Skeletal muscle tissue (tissue), 3 donors: ENCODE measurements at regions not wholly inside any gene's neighbourhood (a gene's known extent, or its start where the extent isn't known, plus 50 kb on each side); places are given as distances from the start of the nearest gene placed in this dataset.
A peak's percentile ranks its signal among the peaks of the same experiment; 100 is the strongest.

Source experiments
- H3K27ac ChIP-seq: one replicate; pipeline ENCODE4 v1.7.0; 2013; ENCODE audit warnings: mild to moderate bottlenecking, low read depth, low read length, inconsistent platforms
- H3K27me3 ChIP-seq, 3 donors: one replicate each; pipeline ENCODE4 v1.7.0; 2013; ENCODE audit warnings: low read length in 3 of 3; ENCODE audit not compliant: control insufficient read depth in 3 of 3, insufficient read depth in 3 of 3
- H3K36me3 ChIP-seq, 3 donors: one replicate each; pipeline ENCODE4 v1.7.0; 2013; ENCODE audit warnings: low read length in 3 of 3; ENCODE audit not compliant: control insufficient read depth in 3 of 3, insufficient read depth in 3 of 3
- H3K4me1 ChIP-seq, 3 donors: one replicate each; pipeline ENCODE4 v1.7.0; 2013; ENCODE audit warnings: low read length in 3 of 3, mild to moderate bottlenecking in 3 of 3; ENCODE audit not compliant: control insufficient read depth in 3 of 3, insufficient read depth in 3 of 3
- H3K4me3 ChIP-seq, 3 donors: one replicate each; pipeline ENCODE4 v1.7.0; 2013; ENCODE audit warnings: low read length in 3 of 3
- H3K9ac ChIP-seq, 3 donors: one replicate each; pipeline ENCODE4 v1.7.0; 2013; ENCODE audit warnings: low read length in 3 of 3, mild to moderate bottlenecking in 3 of 3, moderate library complexity in 2 of 3, low read depth in 1 of 3
- H3K9me3 ChIP-seq, 3 donors: one replicate each; pipeline ENCODE4 v1.7.0; 2013; ENCODE audit warnings: low read length in 3 of 3; ENCODE audit not compliant: control insufficient read depth in 3 of 3
- donor health status: Osteomylitis.

GRCh38 chr4:45353161-45353560 is 626.8 kb upstream of the GNPDA2 start:
- no peaks in the 10 kb centered on the region for H3K4me1 ChIP-seq
- H3K4me3 ChIP-seq: no peak overlapping the region
- no peak overlapping the region for H3K27ac ChIP-seq
- no peaks in the 10 kb centered on the region for H3K9me3 ChIP-seq
- no peaks in the 10 kb centered on the region for H3K27me3 ChIP-seq
- no peak overlapping the region for H3K9ac ChIP-seq
- H3K36me3 ChIP-seq: no peaks in the 10 kb centered on the region

GRCh38 chr4:45350438-45350837 is 624.1 kb upstream of the GNPDA2 start:
- Histone ChIP-seq H3K9me3 (no peaks in the 10 kb centered on the region), H3K9ac (peak overlapping the region in 1 of 3 donors; percentile 24), H3K27me3 (no peaks in the 10 kb centered on the region), H3K27ac (no peak overlapping the region), H3K36me3 (no peaks in the 10 kb centered on the region), H3K4me1 (no peaks in the 10 kb centered on the region), H3K4me3 (peak overlapping the region in 2 of 3 donors; percentile 23 to 48)

GRCh38 chr4:45349859-45350258 is 623.5 kb upstream of the GNPDA2 start:
- H3K4me3 ChIP-seq: no peak overlapping the region
- H3K27me3 ChIP-seq: no peaks in the 10 kb centered on the region
- no peak overlapping the region for H3K9ac ChIP-seq
- no peak overlapping the region for H3K27ac ChIP-seq
- no peaks in the 10 kb centered on the region for H3K9me3 ChIP-seq
- no peaks in the 10 kb centered on the region for H3K36me3 ChIP-seq
- no peaks in the 10 kb centered on the region for H3K4me1 ChIP-seq

GRCh38 chr4:45346816-45347435 is 620.6 kb upstream of the GNPDA2 start:
- Histone ChIP-seq H3K27me3 (no peaks in the 10 kb centered on the region), H3K27ac (no peak overlapping the region)

GRCh38 chr4:45345558-45345957 is 619.2 kb upstream of the GNPDA2 start:
- H3K36me3 ChIP-seq: no peaks in the 10 kb centered on the region
- H3K4me3 ChIP-seq: no peak overlapping the region
- no peaks in the 10 kb centered on the region for H3K27me3 ChIP-seq
- no peaks in the 10 kb centered on the region for H3K9me3 ChIP-seq
- no peak overlapping the region for H3K27ac ChIP-seq
- H3K9ac ChIP-seq: no peak overlapping the region
- H3K4me1 ChIP-seq: no peaks in the 10 kb centered on the region

More at GRCh38 chr4:45346816-45347435, 620.6 kb upstream of the GNPDA2 start:
- no peaks in the 10 kb centered on the region for H3K4me1 ChIP-seq
- H3K36me3 ChIP-seq: no peaks in the 10 kb centered on the region
- no peak overlapping the region for H3K9ac ChIP-seq
- H3K9me3 ChIP-seq: no peaks in the 10 kb centered on the region
- H3K4me3 ChIP-seq: no peak overlapping the region

GRCh38 chr4:45331802-45332201 is 605.4 kb upstream of the GNPDA2 start:
- H3K4me1 ChIP-seq: no peaks in the 10 kb centered on the region
- H3K9me3 ChIP-seq: no peaks in the 10 kb centered on the region
- no peak overlapping the region for H3K27ac ChIP-seq
- H3K27me3 ChIP-seq: no peaks in the 10 kb centered on the region
- H3K36me3 ChIP-seq: no peaks in the 10 kb centered on the region
- no peak overlapping the region for H3K4me3 ChIP-seq
- no peak overlapping the region for H3K9ac ChIP-seq

- no peak overlapping the region for H3K27ac ChIP-seq
- no peak overlapping the region for H3K4me3 ChIP-seq
- no peak overlapping the region for H3K9ac ChIP-seq
- no peaks in the 10 kb centered on the region for H3K36me3 ChIP-seq
- no peaks in the 10 kb centered on the region for H3K9me3 ChIP-seq
- no peaks in the 10 kb centered on the region for H3K4me1 ChIP-seq
- H3K27me3 ChIP-seq: no peaks in the 10 kb centered on the region
Observed at GRCh38 chr4:45327544-45327943, 601.2 kb upstream of the GNPDA2 start.

- Histone ChIP-seq H3K36me3 (no peaks in the 10 kb centered on the region), H3K4me3 (no peak overlapping the region), H3K27ac (no peak overlapping the region), H3K9ac (no peak overlapping the region), H3K4me1 (no peaks in the 10 kb centered on the region), H3K9me3 (no peaks in the 10 kb centered on the region), H3K27me3 (no peaks in the 10 kb centered on the region)
Observed at GRCh38 chr4:45324455-45325417, 598.4 kb upstream of the GNPDA2 start.

GRCh38 chr4:45323453-45324058 is 597.2 kb upstream of the GNPDA2 start:
- H3K4me1 ChIP-seq: no peaks in the 10 kb centered on the region
- no peak overlapping the region for H3K27ac ChIP-seq
- no peaks in the 10 kb centered on the region for H3K36me3 ChIP-seq
- H3K9ac ChIP-seq: no peak overlapping the region
- no peaks in the 10 kb centered on the region for H3K27me3 ChIP-seq
- H3K4me3 ChIP-seq: no peak overlapping the region
- H3K9me3 ChIP-seq: no peaks in the 10 kb centered on the region

- H3K36me3 ChIP-seq: no peaks in the 10 kb centered on the region
- H3K4me1 ChIP-seq: no peaks in the 10 kb centered on the region
- H3K27ac ChIP-seq: no peak overlapping the region
- H3K9me3 ChIP-seq: no peaks in the 10 kb centered on the region
- no peak overlapping the region for H3K4me3 ChIP-seq
- H3K9ac ChIP-seq: no peak overlapping the region
- H3K27me3 ChIP-seq: no peaks in the 10 kb centered on the region
Observed at GRCh38 chr4:45317739-45318138, 591.4 kb upstream of the GNPDA2 start.
